Embryonic facial prominence (tissue), 1 donor: ENCODE measurements at regions not wholly inside any gene's neighbourhood (a gene's known extent, or its start where the extent isn't known, plus 50 kb on each side); places are given as distances from the start of the nearest gene placed in this dataset.
"Not testable (repeated sequence)": the region's sequence is repeated elsewhere in the genome, so short reads cannot be mapped to it uniquely, and the experiment has no call there.

Experiments
- DNase-seq: peaks from one replicate; pipeline ENCODE4 v3.0.0-alpha.2; 2016; ENCODE audit errors: extremely low spot score

- DNase-seq, result no peak
Measured at GRCh38 chr10:33101392-33101787, 143.4 kb upstream of the ITGB1 start.

- no peak for DNase-seq
Measured at GRCh38 chr10:33100781-33101391, 142.9 kb upstream of the ITGB1 start.

GRCh38 chr10:33099748-33100147 lies 141.7 kb upstream of the ITGB1 start:
- DNase-seq, result no peak

GRCh38 chr10:33098951-33099663 lies 141.1 kb upstream of the ITGB1 start:
- no peak for DNase-seq

GRCh38 chr10:33095867-33096815 lies 138.1 kb upstream of the ITGB1 start:
- DNase-seq, result no peak

GRCh38 chr10:33094263-33095051 lies 136.4 kb upstream of the ITGB1 start:
- no peak for DNase-seq

DNA sequence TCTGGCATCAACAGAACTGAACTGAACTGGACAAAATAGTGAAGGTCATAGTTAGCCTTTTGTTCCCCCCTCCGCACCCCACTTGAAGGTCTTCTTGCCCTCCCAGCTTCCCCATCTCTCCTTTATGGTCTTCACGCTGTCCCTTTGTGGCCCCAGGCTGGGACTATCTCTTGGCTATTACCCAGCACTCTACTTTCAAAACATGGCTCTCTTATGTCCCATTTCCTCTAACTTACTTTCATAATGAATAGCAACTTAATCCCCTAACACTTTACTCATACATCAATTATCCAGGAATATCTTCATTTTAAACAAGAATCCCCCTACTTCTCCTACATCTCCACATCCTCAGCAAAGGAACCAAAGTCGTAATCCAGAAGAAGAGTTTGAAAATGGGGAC lies 135.3 kb upstream of the ITGB1 start:
- no peak for DNase-seq

DNA sequence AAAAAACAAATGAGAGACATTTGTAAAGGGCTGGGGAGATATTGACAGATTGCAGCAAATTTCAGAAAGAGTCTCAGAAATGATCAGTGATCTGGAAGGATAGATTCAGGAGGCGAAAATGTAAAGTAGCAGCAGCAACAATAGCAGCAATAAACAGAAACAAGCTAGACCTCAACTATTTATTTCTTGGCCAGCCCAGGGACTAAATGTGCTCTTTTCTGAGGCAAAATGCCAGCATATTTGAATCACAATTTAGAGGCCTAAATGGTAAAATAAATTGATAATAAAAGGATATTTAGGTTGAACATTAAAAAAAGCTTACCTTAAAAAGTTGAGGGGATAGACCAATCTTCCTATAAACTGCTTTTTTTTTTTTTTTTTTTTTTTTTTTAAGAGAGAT lies 134.6 kb upstream of the ITGB1 start:
- DNase-seq, result no peak

GRCh38 chr10:33091201-33091600 lies 133.2 kb upstream of the ITGB1 start:
- DNase-seq, result no peak

DNA sequence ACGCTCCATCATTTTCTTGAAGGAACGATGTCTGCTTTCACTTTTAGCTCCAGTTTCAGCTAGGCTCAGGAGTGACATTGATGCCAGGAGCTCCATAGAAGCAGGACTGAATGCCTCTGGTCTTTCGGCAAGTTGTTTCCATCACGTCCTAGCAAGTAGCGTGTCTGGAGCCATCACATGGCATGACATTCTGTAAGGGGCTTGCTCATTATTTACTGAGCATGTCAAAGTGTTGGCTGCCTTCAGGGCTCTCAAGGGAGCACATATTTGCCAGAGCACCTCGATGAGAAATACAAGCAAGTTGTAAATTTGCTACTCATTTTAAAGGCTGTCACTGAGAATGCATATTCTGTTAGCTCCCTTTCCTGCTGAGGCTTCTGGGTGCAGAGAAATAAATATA lies 131.0 kb upstream of the ITGB1 start:
- no peak for DNase-seq

DNA sequence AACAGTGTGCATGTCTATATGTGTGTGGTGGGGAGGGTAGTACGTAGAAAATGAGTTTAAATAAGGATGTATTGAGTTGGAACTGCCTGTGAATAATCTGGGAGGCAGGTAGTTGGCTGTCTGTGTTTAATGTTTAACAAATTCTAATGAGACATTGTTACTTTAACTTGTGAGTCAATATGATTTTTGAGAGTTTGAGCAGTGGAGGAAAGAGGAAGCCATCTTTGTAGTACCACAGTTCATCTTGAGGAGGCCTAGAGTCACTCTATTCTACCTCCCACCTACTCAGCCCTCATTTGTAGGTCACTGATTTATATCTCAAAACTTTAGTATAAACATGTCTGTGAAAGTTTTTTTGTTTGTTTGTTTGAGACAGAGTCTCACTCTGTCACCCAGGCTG lies 129.9 kb upstream of the ITGB1 start:
- DNase-seq, result no peak

- no peak for DNase-seq
Measured at GRCh38 chr10:33087152-33087551, 129.1 kb upstream of the ITGB1 start.

DNA sequence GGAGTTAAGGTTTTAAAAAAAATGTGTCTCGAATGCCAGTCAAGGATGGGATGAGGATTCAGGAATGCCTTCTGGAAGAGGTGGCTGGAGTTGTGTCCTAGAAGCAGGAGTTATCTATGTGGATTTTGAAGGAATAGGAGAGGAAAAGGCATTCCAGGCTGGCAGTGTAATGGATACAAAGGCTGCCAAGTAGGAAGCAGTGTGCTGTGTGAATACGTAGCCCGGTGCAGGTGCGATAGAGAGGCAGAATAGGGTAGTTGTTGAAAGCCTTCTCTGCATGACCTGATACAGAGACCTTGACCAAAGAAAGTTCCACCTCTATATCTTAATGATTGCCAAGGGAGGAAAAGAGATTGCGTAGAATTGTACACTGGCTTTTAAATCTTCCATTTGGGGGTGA lies 128.1 kb upstream of the ITGB1 start:
- DNase-seq, result no peak

- DNase-seq, result no peak
Measured at GRCh38 chr10:33085313-33085833, 127.3 kb upstream of the ITGB1 start.

DNA sequence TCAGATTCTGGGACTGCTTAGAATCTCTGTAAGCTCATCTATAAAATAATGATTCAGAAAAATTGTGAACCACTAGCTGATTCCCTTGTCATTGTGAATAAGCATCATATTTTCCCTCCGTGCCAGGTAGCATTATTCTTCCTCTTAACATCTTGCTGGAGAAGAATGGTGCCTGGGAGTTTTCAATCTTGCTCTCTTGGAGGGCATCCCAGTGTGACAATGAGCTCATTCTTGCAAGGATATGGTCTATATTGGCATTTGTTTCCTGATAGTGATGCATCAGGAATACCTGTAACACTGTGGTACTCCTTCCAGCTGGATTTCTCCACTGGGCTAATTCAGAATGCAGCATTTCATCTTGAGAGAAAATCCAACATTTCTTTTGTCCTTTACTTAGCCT lies 126.4 kb upstream of the ITGB1 start:
- DNase-seq, result no peak

DNA sequence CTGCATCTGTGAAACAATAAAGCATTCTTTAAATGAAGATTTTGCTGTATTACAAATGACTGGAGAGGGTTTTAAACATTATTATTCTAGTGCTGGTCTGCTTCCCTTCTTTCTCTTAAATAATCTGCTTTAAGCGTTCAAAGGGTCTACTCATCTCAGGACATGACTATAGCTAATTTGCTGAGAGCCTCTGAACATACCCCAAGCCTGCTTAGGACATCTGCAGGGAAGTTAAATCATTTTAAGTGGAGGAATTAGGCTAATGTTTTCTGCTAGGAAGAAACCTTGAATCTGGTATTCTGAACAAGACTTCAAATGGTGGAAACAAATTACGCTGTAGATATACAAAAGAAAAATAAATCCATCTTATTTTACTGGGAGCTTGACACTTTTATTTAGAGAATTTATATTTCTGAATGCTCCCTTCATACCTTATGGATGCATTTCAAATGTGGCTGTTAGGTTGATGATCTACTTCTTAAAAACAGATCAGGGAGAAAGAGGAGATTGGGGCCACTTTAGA lies 124.4 kb upstream of the ITGB1 start:
- DNase-seq, result no peak

DNA sequence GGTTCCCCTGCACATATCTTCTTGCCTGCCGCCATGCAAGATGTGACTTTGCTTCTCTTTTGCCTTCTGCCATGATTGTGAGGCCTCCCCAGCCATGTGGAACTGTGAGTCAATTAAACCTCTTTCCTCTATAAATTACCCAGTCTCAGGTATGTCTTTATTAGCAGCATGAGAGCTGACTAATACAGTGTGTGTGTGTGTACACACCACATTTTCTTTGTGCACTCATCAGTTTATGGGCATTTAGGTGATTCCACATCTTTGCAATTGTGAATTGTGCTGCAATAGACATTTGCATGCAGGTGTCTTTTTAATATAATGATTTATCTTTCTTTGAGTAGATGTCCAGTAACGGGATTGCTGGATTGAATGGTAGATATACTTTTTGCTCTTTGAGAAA lies 122.4 kb upstream of the ITGB1 start:
- not testable (repeated sequence) for DNase-seq

DNA sequence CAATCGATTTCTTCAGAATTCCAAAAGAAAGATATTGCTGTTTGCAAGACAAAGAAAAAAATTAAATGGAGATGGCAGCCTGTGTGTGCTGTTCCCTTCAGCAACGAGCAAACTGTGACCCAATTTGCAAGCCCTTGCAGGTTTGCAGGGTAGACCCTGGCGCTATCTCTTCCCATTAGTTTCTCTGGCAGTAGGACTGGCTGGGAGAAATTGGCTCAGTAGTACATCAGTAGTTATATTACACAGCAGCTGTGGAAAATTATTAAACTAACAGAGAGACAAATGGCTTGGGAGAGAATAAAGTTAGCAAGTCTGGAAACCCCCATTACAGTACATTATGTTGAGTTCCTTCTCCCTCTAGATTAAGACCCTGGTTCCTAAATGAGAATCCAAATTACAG lies 116.4 kb upstream of the ITGB1 start:
- DNase-seq, result no peak

DNA sequence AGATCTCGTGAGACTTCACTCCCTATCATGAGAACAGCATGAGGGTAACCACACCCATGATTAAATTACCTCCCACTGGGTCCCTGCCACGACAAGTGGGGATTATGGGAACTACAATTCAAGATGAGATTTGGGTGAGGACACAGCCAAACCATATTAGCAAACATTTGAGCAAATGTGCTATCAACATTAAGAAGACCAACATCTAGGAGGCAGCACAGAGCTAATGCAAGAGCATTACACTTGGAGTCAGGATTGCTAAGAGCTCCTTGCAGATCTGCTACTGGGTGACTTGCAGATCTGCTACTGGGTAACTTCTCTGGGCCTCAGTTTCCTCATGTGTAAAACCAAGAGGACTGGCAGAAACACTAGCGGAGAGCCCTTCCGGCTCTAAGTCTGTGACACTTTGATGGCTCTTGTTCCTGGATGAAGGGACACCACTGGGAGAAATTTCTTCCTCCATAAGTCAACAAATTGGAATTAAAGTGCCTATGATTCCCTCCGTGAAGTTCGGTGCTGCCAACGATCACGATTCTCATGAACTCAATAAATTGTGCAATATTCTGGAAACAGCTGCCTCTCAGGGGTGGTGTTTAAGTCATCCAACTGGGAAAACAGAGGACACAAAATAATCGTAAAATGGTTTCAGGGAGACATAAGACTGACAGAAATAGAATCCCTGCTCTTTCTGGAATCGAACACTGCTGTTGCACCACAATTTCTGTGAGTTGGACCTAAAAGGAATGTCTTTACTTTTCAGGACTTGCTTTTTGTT lies 115.8 kb upstream of the ITGB1 start:
- DNase-seq, result no peak

DNA sequence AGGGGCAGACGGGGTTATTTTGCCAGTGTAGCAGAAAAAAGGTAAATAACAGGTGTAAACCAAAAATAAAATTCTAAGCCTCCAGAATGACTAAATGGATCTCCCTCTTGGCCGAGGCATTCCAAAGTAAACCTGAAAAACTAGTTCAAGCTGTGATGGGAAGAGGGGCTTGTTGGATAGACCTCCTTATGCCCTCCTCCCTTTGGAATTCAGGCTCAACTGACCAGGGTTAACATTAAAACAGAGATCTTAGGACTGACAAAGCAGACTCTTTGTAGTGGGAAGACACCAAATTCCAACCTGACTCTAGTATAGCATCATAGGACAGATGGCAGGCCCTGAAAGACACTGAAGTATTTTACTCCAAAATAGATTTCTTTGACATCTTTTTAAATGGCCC lies 113.8 kb upstream of the ITGB1 start:
- no peak for DNase-seq

GRCh38 chr10:33070101-33070500 lies 112.1 kb upstream of the ITGB1 start:
- no peak for DNase-seq
